ENCODE measurements at regions not wholly inside any gene's neighbourhood (a gene's known extent, or its start where the extent isn't known, plus 50 kb on each side); places are given as distances from the start of the nearest gene placed in this dataset.

DNA sequence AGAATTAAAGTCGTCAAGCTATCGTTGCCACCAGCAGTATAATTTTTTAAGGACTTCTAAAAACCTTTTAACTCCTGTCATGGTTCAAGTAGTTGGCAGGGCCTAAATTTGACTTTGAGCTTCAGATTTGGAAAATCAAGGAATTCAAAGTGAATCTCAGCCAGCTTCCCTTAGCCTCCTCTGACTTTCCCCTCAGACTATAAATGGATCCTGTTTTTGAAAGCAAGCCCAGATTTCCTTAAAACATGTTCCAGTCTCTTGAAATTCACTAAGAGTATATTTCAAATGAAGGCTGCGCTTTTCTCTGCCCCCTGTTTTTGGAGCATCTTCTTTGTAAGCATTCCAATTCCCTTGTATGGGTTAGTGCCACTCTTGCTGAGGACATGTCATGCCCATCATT lies 101.8 kb upstream of the CDH8 start:
- Mint-ChIP-seq H3K27ac (ENCODE audit: unreplicated experiment) (no peak overlapping the region), H3K4me1 (ENCODE audit: low read depth, unreplicated experiment) (no peaks in the 10 kb centered on the region), H3K4me3 (ENCODE audit: unreplicated experiment) (no peak overlapping the region), H3K9me3 (ENCODE audit: unreplicated experiment) (peaks cover 4% of the 10 kb centered on the region), H3K27me3 (ENCODE audit: insufficient read depth, unreplicated experiment) (no peaks in the 10 kb centered on the region), H3K36me3 (ENCODE audit: insufficient read depth, unreplicated experiment) (no peaks in the 10 kb centered on the region)
- Histone ChIP-seq H3K4me3 (ENCODE audit: low read depth, low read length) (no peak overlapping the region), H3K4me1 (no peaks in the 10 kb centered on the region), H3K27me3 (replicated peaks; ENCODE audit: control insufficient read depth, insufficient read depth, low read length) (no peaks in the 10 kb centered on the region), H3K9me3 (peaks cover 3% of the 10 kb centered on the region; the same call in 1 of the 2 replicates), H3K36me3 (ENCODE audit: control insufficient read depth, insufficient read depth, low read length) (no peaks in the 10 kb centered on the region)
- DNase-seq = no peak
- ChIA-PET CTCF (no interaction called here), POLR2A (no interaction called here)
- intact Hi-C loops (cut with micrococcal nuclease; ENCODE audit: unreplicated experiment) = no loop called here
- TF ChIP-seq CTCF (IDR thresholded peaks at IDR 0.05; ENCODE audit: insufficient read depth in 1 of 2, low read depth in 1 of 2, low read length in 1 of 2, severe bottlenecking in 1 of 2, unreplicated experiment in 1 of 2) = no peak
- BruUV-seq (replicated peaks) = no TSS peak

- Mint-ChIP-seq H3K4me1 (ENCODE audit: low read depth, unreplicated experiment) (no peaks in the 10 kb centered on the region), H3K9me3 (ENCODE audit: unreplicated experiment) (peaks cover 8% of the 10 kb centered on the region), H3K4me3 (ENCODE audit: unreplicated experiment) (no peak overlapping the region), H3K36me3 (ENCODE audit: insufficient read depth, unreplicated experiment) (no peaks in the 10 kb centered on the region), H3K27ac (ENCODE audit: unreplicated experiment) (no peak overlapping the region), H3K27me3 (ENCODE audit: insufficient read depth, unreplicated experiment) (peaks cover 6% of the 10 kb centered on the region)
- Histone ChIP-seq H3K4me3 (ENCODE audit: low read depth, low read length) (no peak overlapping the region), H3K36me3 (ENCODE audit: control insufficient read depth, insufficient read depth, low read length) (no peaks in the 10 kb centered on the region), H3K9me3 (peaks cover 3% of the 10 kb centered on the region; the same call in 1 of the 2 replicates), H3K4me1 (no peaks in the 10 kb centered on the region), H3K27me3 (replicated peaks; ENCODE audit: control insufficient read depth, insufficient read depth, low read length) (no peaks in the 10 kb centered on the region)
- DNase-seq = no peak
- intact Hi-C loops (cut with micrococcal nuclease; ENCODE audit: unreplicated experiment) = no loop called here
- POLR2A ChIA-PET = no interaction called here
- no peak for TF ChIP-seq CTCF (IDR thresholded peaks at IDR 0.05; ENCODE audit: insufficient read depth in 1 of 2, low read depth in 1 of 2, low read length in 1 of 2, severe bottlenecking in 1 of 2, unreplicated experiment in 1 of 2)
- CTCF ChIA-PET = no interaction called here
- no TSS peak for BruUV-seq (replicated peaks)
Measured at GRCh38 chr16:62135911-62136310, 99.7 kb upstream of the CDH8 start.

DNA sequence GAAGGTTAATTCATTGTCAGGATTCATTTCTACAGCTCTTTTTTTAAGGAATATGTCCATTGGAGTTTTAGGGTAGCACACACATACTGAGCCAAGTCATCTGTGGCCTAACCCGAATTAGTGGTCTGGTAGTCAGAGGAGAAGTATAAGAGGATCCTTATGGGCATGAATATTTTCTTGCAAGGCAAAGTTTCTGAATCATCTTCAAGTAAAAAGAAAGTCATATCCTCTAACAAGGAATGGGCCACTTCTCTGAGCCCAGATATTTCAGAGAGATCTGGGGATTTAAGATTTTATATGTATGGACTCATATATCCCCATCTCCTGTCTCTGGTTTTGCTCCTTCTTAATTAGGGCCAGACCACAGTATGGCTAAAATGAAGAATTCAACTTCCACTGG lies 99.2 kb upstream of the CDH8 start:
- Histone ChIP-seq H3K4me1 (no peaks in the 10 kb centered on the region), H3K36me3 (ENCODE audit: control insufficient read depth, insufficient read depth, low read length) (no peaks in the 10 kb centered on the region), H3K4me3 (ENCODE audit: low read depth, low read length) (no peak overlapping the region), H3K9me3 (peaks cover 3% of the 10 kb centered on the region; the same call in 1 of the 2 replicates), H3K27me3 (replicated peaks; ENCODE audit: control insufficient read depth, insufficient read depth, low read length) (no peaks in the 10 kb centered on the region)
- CTCF ChIA-PET = no interaction called here
- Mint-ChIP-seq H3K4me1 (ENCODE audit: low read depth, unreplicated experiment) (no peaks in the 10 kb centered on the region), H3K36me3 (ENCODE audit: insufficient read depth, unreplicated experiment) (no peaks in the 10 kb centered on the region), H3K4me3 (ENCODE audit: unreplicated experiment) (no peak overlapping the region), H3K27ac (ENCODE audit: unreplicated experiment) (no peak overlapping the region), H3K9me3 (ENCODE audit: unreplicated experiment) (peaks cover 8% of the 10 kb centered on the region), H3K27me3 (ENCODE audit: insufficient read depth, unreplicated experiment) (peaks cover 6% of the 10 kb centered on the region)
- DNase-seq = no peak
- TF ChIP-seq CTCF (IDR thresholded peaks at IDR 0.05; ENCODE audit: insufficient read depth in 1 of 2, low read depth in 1 of 2, low read length in 1 of 2, severe bottlenecking in 1 of 2, unreplicated experiment in 1 of 2) = no peak
- BruUV-seq (replicated peaks) = no TSS peak
- POLR2A ChIA-PET = no interaction called here
- intact Hi-C loops (cut with micrococcal nuclease; ENCODE audit: unreplicated experiment) = no loop called here
